ENCODE measurements at regions not wholly inside any gene's neighbourhood (a gene's known extent, or its start where the extent isn't known, plus 50 kb on each side); places are given as distances from the start of the nearest gene placed in this dataset.
"Not testable (repeated sequence)": the region's sequence is repeated elsewhere in the genome, so short reads cannot be mapped to it uniquely, and the experiment has no call there.

- no peak for DNase-seq (ENCODE audit: low spot score)
These were observed 120.2 kb downstream of the MRPL39 start for GRCh38 chr21:25487046-25487594.

- DNase-seq (ENCODE audit: low spot score) = no peak
These were observed 121.4 kb downstream of the MRPL39 start for GRCh38 chr21:25485914-25486313.

- DNase-seq (ENCODE audit: low spot score) = no peak
These were observed 139.4 kb downstream of the MRPL39 start for GRCh38 chr21:25467896-25468295.

- not testable (repeated sequence) for DNase-seq (ENCODE audit: low spot score)
These were observed 140.2 kb downstream of the MRPL39 start for GRCh38 chr21:25467071-25467470.

GRCh38 chr21:25466470-25466869, 140.8 kb downstream of the MRPL39 start:
- DNase-seq (ENCODE audit: low spot score) = no peak

- DNase-seq (ENCODE audit: low spot score) = no peak
These were observed 142.0 kb downstream of the MRPL39 start for GRCh38 chr21:25465263-25465662.

- DNase-seq (ENCODE audit: low spot score) = no peak
These were observed 143.0 kb downstream of the MRPL39 start for GRCh38 chr21:25464275-25464674.

- no peak for DNase-seq (ENCODE audit: low spot score)
These were observed 144.7 kb downstream of the MRPL39 start for GRCh38 chr21:25462517-25462971.

GRCh38 chr21:25461725-25462124, 145.6 kb downstream of the MRPL39 start:
- no peak for DNase-seq (ENCODE audit: low spot score)

- DNase-seq (ENCODE audit: low spot score) = no peak
These were observed 147.3 kb downstream of the MRPL39 start for GRCh38 chr21:25459993-25460392.

- no peak for DNase-seq (ENCODE audit: low spot score)
These were observed 147.9 kb downstream of the MRPL39 start for GRCh38 chr21:25459365-25459764.

GRCh38 chr21:25458484-25458883, 148.8 kb downstream of the MRPL39 start:
- DNase-seq (ENCODE audit: low spot score) = no peak

- DNase-seq (ENCODE audit: low spot score) = no peak
These were observed 149.3 kb downstream of the MRPL39 start for GRCh38 chr21:25457946-25458345.

- DNase-seq (ENCODE audit: low spot score) = no peak
These were observed 149.9 kb downstream of the MRPL39 start for GRCh38 chr21:25457411-25457810.

GRCh38 chr21:25456672-25457071, 150.6 kb downstream of the MRPL39 start:
- DNase-seq (ENCODE audit: low spot score) = no peak

- DNase-seq (ENCODE audit: low spot score) = no peak
These were observed 153.8 kb downstream of the MRPL39 start for GRCh38 chr21:25453524-25453923.

- DNase-seq (ENCODE audit: low spot score) = no peak
These were observed 157.3 kb downstream of the MRPL39 start for GRCh38 chr21:25449950-25450349.

GRCh38 chr21:25441835-25442234, 165.4 kb downstream of the MRPL39 start:
- no peak for DNase-seq (ENCODE audit: low spot score)

GRCh38 chr21:25437465-25437864, 169.8 kb downstream of the MRPL39 start:
- not testable (repeated sequence) for DNase-seq (ENCODE audit: low spot score)

- no peak for DNase-seq (ENCODE audit: low spot score)
These were observed 178.7 kb downstream of the MRPL39 start for GRCh38 chr21:25428537-25428936.

GRCh38 chr21:25427828-25428227, 179.5 kb downstream of the MRPL39 start:
- DNase-seq (ENCODE audit: low spot score) = no peak

GRCh38 chr21:25426580-25426979, 180.7 kb downstream of the MRPL39 start:
- DNase-seq (ENCODE audit: low spot score) = no peak

- no peak for DNase-seq (ENCODE audit: low spot score)
These were observed 182.1 kb downstream of the MRPL39 start for GRCh38 chr21:25425156-25425555.

- DNase-seq (ENCODE audit: low spot score) = no peak
These were observed 182.6 kb downstream of the MRPL39 start for GRCh38 chr21:25424634-25425033.

GRCh38 chr21:25424048-25424447, 183.2 kb downstream of the MRPL39 start:
- DNase-seq (ENCODE audit: low spot score) = no peak
